Gastroesophageal sphincter (tissue), 3 donors: ENCODE measurements at regions not wholly inside any gene's neighbourhood (a gene's known extent, or its start where the extent isn't known, plus 50 kb on each side); places are given as distances from the start of the nearest gene placed in this dataset.

ENCODE experiments used
- EP300 ChIP-seq: sonication (generic); formaldehyde crosslinking; IDR thresholded peaks from one replicate; pipeline ENCODE4 v1.6.1; 2017; ENCODE audit warnings: antibody characterized with exemption, mild to moderate bottlenecking
- POLR2A ChIP-seq, 2 donors: fragments of 450-650 bp; IDR thresholded peaks; one replicate each; pipeline ENCODE4 v1.6.1; 2017; ENCODE audit warnings: antibody characterized with exemption in 2 of 2, mild to moderate bottlenecking in 2 of 2, moderate library complexity in 1 of 2
- POLR2AphosphoS5 ChIP-seq: sonication (generic); formaldehyde crosslinking; IDR thresholded peaks from one replicate; pipeline ENCODE4 v1.6.1; 2017; ENCODE audit warnings: antibody characterized with exemption
- TF ChIP-seq, protein P1 (sequence below), 4 experiments: fragments of 200-600 bp in 2 of 4; fragments of 450-650 bp in 2 of 4; sonication (generic) in 1 of 4; IDR thresholded peaks; one replicate each; pipeline ENCODE4 v1.5.1; 2017 to 2019; ENCODE audit warnings: antibody characterized with exemption in 4 of 4, mild to moderate bottlenecking in 2 of 4, moderate library complexity in 2 of 4

DNA sequence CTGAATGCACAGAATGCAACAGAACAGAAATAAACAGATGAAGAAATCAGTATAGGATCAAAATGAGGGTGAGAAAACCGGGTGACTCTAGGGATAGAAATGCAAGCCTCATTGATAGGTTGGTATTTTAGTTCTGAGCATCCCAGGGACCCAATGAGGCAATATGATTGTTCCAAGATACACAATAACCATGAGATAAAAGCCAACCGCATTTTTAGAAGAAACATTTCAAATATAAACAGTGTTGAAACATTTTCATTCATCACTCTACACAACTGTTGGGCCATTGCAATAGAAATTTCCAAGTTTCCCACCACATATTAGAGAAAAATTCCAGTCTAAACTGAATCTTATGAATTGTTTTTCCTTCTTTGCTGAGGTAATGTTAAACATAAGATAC is 452.3 kb upstream of the PTGER4 start:
- TF ChIP-seq, protein P1, sequence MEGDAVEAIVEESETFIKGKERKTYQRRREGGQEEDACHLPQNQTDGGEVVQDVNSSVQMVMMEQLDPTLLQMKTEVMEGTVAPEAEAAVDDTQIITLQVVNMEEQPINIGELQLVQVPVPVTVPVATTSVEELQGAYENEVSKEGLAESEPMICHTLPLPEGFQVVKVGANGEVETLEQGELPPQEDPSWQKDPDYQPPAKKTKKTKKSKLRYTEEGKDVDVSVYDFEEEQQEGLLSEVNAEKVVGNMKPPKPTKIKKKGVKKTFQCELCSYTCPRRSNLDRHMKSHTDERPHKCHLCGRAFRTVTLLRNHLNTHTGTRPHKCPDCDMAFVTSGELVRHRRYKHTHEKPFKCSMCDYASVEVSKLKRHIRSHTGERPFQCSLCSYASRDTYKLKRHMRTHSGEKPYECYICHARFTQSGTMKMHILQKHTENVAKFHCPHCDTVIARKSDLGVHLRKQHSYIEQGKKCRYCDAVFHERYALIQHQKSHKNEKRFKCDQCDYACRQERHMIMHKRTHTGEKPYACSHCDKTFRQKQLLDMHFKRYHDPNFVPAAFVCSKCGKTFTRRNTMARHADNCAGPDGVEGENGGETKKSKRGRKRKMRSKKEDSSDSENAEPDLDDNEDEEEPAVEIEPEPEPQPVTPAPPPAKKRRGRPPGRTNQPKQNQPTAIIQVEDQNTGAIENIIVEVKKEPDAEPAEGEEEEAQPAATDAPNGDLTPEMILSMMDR (IDR thresholded peaks at IDR 0.05): no peak
- TF ChIP-seq EP300: no peak
- no peak for TF ChIP-seq POLR2A (IDR thresholded peaks at IDR 0.05)
- no peak for TF ChIP-seq POLR2AphosphoS5
